Right lobe of liver (tissue), 4 donors: ENCODE measurements at regions not wholly inside any gene's neighbourhood (a gene's known extent, or its start where the extent isn't known, plus 50 kb on each side); places are given as distances from the start of the nearest gene placed in this dataset.

Source experiments
- POLR2A ChIP-seq: fragments of 450-650 bp; IDR thresholded peaks from one replicate; pipeline ENCODE4 v1.6.1; 2017; ENCODE audit warnings: antibody characterized with exemption, mild to moderate bottlenecking
- TF ChIP-seq, protein P1 (sequence below), 4 donors: fragments of 200-600 bp in 3 of 4; fragments of 450-650 bp in 1 of 4; IDR thresholded peaks; one replicate each; pipeline versions ENCODE4 v1.5.1 to v1.8.0; 2016 to 2022; ENCODE audit warnings: antibody characterized with exemption in 4 of 4, mild to moderate bottlenecking in 2 of 4
- donor health status: DM: no; HTN: no; CAD: no.
- donor health status: DM: no; HTN: no; CAD: no.
- donor health status: DM: no; HTN: yes; CAD: no.

DNA sequence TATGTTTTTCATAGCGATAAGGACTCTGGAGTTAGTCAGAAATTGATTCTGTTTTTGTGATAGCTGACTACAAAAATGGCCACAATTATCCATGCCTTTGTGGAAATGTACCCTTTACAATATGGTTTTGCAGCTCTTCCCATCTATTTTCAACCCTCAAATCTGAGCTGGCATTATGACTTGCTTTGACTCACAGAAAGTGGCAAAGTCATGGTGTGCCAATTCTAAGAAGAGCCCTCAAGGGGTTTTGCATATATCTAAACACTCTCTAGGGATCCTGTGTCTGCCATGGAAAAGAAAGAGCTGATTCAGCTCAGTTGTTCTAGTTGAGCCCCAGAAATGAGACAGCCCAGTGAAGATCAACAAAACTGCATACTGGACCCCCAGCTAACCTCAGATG is 390.5 kb upstream of the RAG2 start:
- no peak for TF ChIP-seq POLR2A
- TF ChIP-seq, protein P1, sequence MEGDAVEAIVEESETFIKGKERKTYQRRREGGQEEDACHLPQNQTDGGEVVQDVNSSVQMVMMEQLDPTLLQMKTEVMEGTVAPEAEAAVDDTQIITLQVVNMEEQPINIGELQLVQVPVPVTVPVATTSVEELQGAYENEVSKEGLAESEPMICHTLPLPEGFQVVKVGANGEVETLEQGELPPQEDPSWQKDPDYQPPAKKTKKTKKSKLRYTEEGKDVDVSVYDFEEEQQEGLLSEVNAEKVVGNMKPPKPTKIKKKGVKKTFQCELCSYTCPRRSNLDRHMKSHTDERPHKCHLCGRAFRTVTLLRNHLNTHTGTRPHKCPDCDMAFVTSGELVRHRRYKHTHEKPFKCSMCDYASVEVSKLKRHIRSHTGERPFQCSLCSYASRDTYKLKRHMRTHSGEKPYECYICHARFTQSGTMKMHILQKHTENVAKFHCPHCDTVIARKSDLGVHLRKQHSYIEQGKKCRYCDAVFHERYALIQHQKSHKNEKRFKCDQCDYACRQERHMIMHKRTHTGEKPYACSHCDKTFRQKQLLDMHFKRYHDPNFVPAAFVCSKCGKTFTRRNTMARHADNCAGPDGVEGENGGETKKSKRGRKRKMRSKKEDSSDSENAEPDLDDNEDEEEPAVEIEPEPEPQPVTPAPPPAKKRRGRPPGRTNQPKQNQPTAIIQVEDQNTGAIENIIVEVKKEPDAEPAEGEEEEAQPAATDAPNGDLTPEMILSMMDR (IDR thresholded peaks at IDR 0.05), result no peak
